Endothelial cell of umbilical vein (primary cell): ENCODE measurements at regions not wholly inside any gene's neighbourhood (a gene's known extent, or its start where the extent isn't known, plus 50 kb on each side); places are given as distances from the start of the nearest gene placed in this dataset.

Source experiments
- BruUV-seq: library from RNA; stranded (reverse); fragments of 400-500 nt; replicated peaks from 2 replicates; lab custom pipeline; 2021; lab: Mats Ljungman, UMichigan
- CTCF ChIA-PET: fragments of 300-600, 350-600 bp; sonication (Branson Sonifier 250); formaldehyde crosslinking; loops from one replicate; lab custom pipeline; 2021; ENCODE audit warnings: antibody characterized with exemption, inconsistent platforms; lab: Charles Lee
- POLR2A ChIA-PET: fragments of 300-600, 350-600 bp; sonication (Branson Sonifier 250); formaldehyde crosslinking; loops from one replicate; lab custom pipeline; 2021; ENCODE audit warnings: antibody characterized with exemption, inconsistent platforms; lab: Charles Lee
- DNase-seq: peaks from one replicate; pipeline ENCODE4 v3.0.0-alpha.2; 2011; ENCODE audit warnings: low read depth, low spot score
- FAIRE-seq: peaks from 2 replicates; lab custom pipeline; 2011; peaks lifted over from hg19 to GRCh38; lab: Jason Lieb, UNC
- H2AFZ ChIP-seq: 2 replicates; pipeline ENCODE4 v1.6.0; 2012; ENCODE audit warnings: low read depth, low read length, control low read depth, inconsistent platforms
- H3K27ac ChIP-seq: 2 replicates; pipeline ENCODE4 v1.5.1; 2011; ENCODE audit warnings: low read depth, mild to moderate bottlenecking, control low read depth, low read length, moderate library complexity; ENCODE audit not compliant: insufficient read depth
- H3K27me3 ChIP-seq, 2 experiments: 2 replicates each; pipeline versions ENCODE4 v1.6.0 to v1.6.1; 2011; ENCODE audit warnings: low read length in 2 of 2, mixed read lengths in 1 of 2; ENCODE audit not compliant: control insufficient read depth in 2 of 2, insufficient read depth in 2 of 2
- H3K36me3 ChIP-seq, 2 experiments: 2 replicates in 1 of 2; 3 replicates in 1 of 2; pipeline ENCODE4 v1.5.1; 2011; ENCODE audit warnings: low read length in 2 of 2, mild to moderate bottlenecking in 1 of 2, moderate library complexity in 1 of 2; ENCODE audit not compliant: control insufficient read depth in 2 of 2, insufficient read depth in 2 of 2; ENCODE audit errors: extremely low read depth in 1 of 2
- H3K4me1 ChIP-seq: 3 replicates; pipeline ENCODE4 v1.5.1; 2011; ENCODE audit warnings: mild to moderate bottlenecking, low read length; ENCODE audit not compliant: control insufficient read depth, insufficient read depth; ENCODE audit errors: extremely low read depth
- H3K4me2 ChIP-seq: 2 replicates; pipeline ENCODE4 v1.6.1; 2011; ENCODE audit warnings: low read length, control low read depth, mixed read lengths; ENCODE audit not compliant: insufficient read depth
- H3K4me3 ChIP-seq, 3 experiments: fragments of 200-600 bp in 1 of 3; sonication (generic), shearing (Covaris generic) in 1 of 3; replicated peaks in 1 of 3; 2 replicates each; pipeline ENCODE4 v1.5.1; 2011 to 2016; ENCODE audit warnings: control low read depth in 3 of 3, low read length in 3 of 3, mild to moderate bottlenecking in 2 of 3, inconsistent platforms in 1 of 3, low read depth in 1 of 3, moderate library complexity in 1 of 3; ENCODE audit not compliant: insufficient read depth in 1 of 3
- H3K79me2 ChIP-seq: 2 replicates; pipeline ENCODE4 v1.6.0; 2012; ENCODE audit warnings: low read length, inconsistent platforms; ENCODE audit not compliant: control insufficient read depth, insufficient read depth
- H3K9ac ChIP-seq: replicated peaks from 2 replicates; pipeline ENCODE3; 2011; ENCODE audit warnings: low read length, control low read depth; ENCODE audit not compliant: insufficient read depth; ENCODE audit errors: extremely low read depth
- H3K9me1 ChIP-seq: replicated peaks from 3 replicates; pipeline ENCODE4 v1.6.0; 2011; ENCODE audit warnings: mild to moderate bottlenecking, low read length; ENCODE audit not compliant: control insufficient read depth, insufficient read depth; ENCODE audit errors: extremely low read depth
- H3K9me3 ChIP-seq: replicated peaks from 2 replicates; pipeline ENCODE4 v1.5.1; 2012; ENCODE audit warnings: low read length, inconsistent platforms; ENCODE audit not compliant: control insufficient read depth, insufficient read depth
- H4K20me1 ChIP-seq: replicated peaks from 2 replicates; pipeline ENCODE3; 2011; ENCODE audit warnings: mild to moderate bottlenecking, low read length; ENCODE audit not compliant: control insufficient read depth, insufficient read depth; ENCODE audit errors: extremely low read depth
- EZH2 ChIP-seq: IDR thresholded peaks from 2 replicates; pipeline ENCODE4 v1.6.1; 2012; ENCODE audit warnings: borderline replicate concordance, low read depth, mild to moderate bottlenecking, moderate library complexity, low read length, inconsistent platforms; ENCODE audit not compliant: severe bottlenecking
- GATA2 ChIP-seq: IDR thresholded peaks from 2 replicates; pipeline ENCODE4 v1.7.0; 2011; ENCODE audit warnings: low read depth, mild to moderate bottlenecking, moderate library complexity, mixed read lengths, low read length; ENCODE audit not compliant: insufficient read length, insufficient read depth
- JUN ChIP-seq: IDR thresholded peaks from 2 replicates; pipeline ENCODE4 v1.6.1; 2011; ENCODE audit warnings: borderline replicate concordance, low read depth; ENCODE audit not compliant: insufficient read length, insufficient read depth
- MAX ChIP-seq: IDR thresholded peaks from 2 replicates; pipeline ENCODE4 v1.6.1; 2011; ENCODE audit not compliant: insufficient read depth, insufficient read length
- MYC ChIP-seq: IDR thresholded peaks from one replicate; pipeline ENCODE4 v1.6.1; 2011; ENCODE audit warnings: mild to moderate bottlenecking, low read depth, low read length
- POLR2A ChIP-seq: IDR thresholded peaks from 2 replicates; pipeline ENCODE4 v1.6.1; 2012; ENCODE audit warnings: low read depth, mild to moderate bottlenecking, control low read depth, low read length
- dilution Hi-C: fragments of 300-500 bp; cut with MboI; formaldehyde crosslinking; loops from one replicate; pipeline ENCODE4 v1.15.0; 2019; ENCODE audit warnings: low sequenced_read_pairs; ENCODE audit not compliant: extremely low pct_ligation_motif_present
- intact Hi-C: fragments of 100-400 bp; cut with micrococcal nuclease; formaldehyde crosslinking; loops from one replicate; pipeline ENCODE4 v1.10.0; 2022

- TF ChIP-seq POLR2A: no peak
- no peak for TF ChIP-seq MAX
- TF ChIP-seq MYC: no peak
- no peak for TF ChIP-seq JUN
- no peak for TF ChIP-seq GATA2
- Histone ChIP-seq H3K9me3 (no peaks in the 10 kb centered on the region), H3K27ac (no peak overlapping the region), H3K4me1 (no peaks in the 10 kb centered on the region), H2AFZ (no peak overlapping the region), H3K4me3 (no peak overlapping the region), H3K79me2 (no peaks in the 10 kb centered on the region), H4K20me1 (no peaks in the 10 kb centered on the region), H3K4me2 (no peak overlapping the region), H3K36me3 (no peaks in the 10 kb centered on the region), H3K9me1 (no peaks in the 10 kb centered on the region), H3K27me3 (peaks cover 0 to 15% of the 10 kb centered on the region in 2 experiments), H3K9ac (no peak overlapping the region)
- intact Hi-C loops: no loop called here
- CTCF ChIA-PET: interaction anchor here (1.7 kb wide), 1 partner anchor 40 kb away, joined by 6 read pairs; no protein-coding TSS in a partner anchor
- BruUV-seq: no TSS peak
- FAIRE-seq: no peak
- DNase-seq: no peak
- dilution Hi-C loops: no loop called here
- POLR2A ChIA-PET: no interaction called here
These were observed 201.6 kb downstream of the ICOS start for GRCh38 chr2:204138206-204138605.

GRCh38 chr2:204140246-204140645 lies 203.7 kb downstream of the ICOS start:
- FAIRE-seq (no peak), DNase-seq (no peak)
- no peak overlapping the region for H2AFZ ChIP-seq
- no peaks in the 10 kb centered on the region for H3K79me2 ChIP-seq
- H3K9me1 ChIP-seq: no peaks in the 10 kb centered on the region
- TF ChIP-seq EZH2 (no peak), JUN (no peak)
- BruUV-seq: no TSS peak
- no peak overlapping the region for H3K4me2 ChIP-seq
- no peak overlapping the region for H3K27ac ChIP-seq
- H3K9ac ChIP-seq: no peak overlapping the region
- dilution Hi-C loops (no loop called here), intact Hi-C loops (no loop called here)
- no peaks in the 10 kb centered on the region for H4K20me1 ChIP-seq
- ChIA-PET POLR2A (no interaction called here), CTCF (interaction anchor here (1.4 to 2.3 kb wide), 3 partner anchors 10 to 116 kb away, joined by 3 to 11 read pairs (median 7); no protein-coding TSS in a partner anchor)
- no peak overlapping the region for H3K4me3 ChIP-seq
- no peaks in the 10 kb centered on the region for H3K9me3 ChIP-seq
- no peaks in the 10 kb centered on the region for H3K36me3 ChIP-seq
- H3K4me1 ChIP-seq: no peaks in the 10 kb centered on the region
- peaks cover 0 to 15% of the 10 kb centered on the region in 2 experiments for H3K27me3 ChIP-seq
